ENCODE measurements at regions not wholly inside any gene's neighbourhood (a gene's known extent, or its start where the extent isn't known, plus 50 kb on each side); places are given as distances from the start of the nearest gene placed in this dataset.

DNA sequence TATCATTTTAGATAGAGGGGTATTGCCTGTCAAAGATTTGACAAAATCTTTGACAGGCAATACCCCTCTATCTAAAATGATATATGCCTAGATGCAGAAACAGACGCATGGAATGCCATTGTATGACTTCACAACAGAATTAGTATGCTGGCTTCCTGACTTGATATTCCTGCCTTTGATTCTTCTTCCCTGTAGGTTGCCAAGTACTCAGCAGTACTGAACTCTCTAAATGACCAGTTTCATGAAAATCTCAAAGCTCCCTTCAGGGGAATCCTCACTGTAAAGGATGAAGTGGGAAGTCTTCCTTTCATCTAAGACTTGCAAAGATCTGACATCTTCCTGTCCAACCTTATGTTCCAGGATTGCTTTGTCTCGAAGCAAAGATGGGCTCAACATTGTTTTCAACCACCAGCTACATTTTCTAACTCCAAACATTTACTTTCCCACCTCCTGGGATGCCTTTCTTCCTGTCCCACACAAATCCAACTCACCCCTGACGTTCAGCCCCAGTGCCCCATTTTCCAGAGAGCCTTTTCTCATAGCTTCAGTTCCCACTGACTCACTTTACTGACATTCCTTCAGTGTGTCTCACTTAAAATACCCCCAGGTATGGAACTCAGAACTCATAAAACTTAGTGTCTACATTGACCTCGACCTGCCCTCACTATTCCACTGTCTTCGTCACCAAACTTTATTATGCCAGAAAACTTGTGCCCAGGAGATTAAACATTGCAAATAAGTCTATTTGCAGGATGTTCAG lies 67.3 kb upstream of the KCNJ6 start:
- TF ChIP-seq, protein P1, sequence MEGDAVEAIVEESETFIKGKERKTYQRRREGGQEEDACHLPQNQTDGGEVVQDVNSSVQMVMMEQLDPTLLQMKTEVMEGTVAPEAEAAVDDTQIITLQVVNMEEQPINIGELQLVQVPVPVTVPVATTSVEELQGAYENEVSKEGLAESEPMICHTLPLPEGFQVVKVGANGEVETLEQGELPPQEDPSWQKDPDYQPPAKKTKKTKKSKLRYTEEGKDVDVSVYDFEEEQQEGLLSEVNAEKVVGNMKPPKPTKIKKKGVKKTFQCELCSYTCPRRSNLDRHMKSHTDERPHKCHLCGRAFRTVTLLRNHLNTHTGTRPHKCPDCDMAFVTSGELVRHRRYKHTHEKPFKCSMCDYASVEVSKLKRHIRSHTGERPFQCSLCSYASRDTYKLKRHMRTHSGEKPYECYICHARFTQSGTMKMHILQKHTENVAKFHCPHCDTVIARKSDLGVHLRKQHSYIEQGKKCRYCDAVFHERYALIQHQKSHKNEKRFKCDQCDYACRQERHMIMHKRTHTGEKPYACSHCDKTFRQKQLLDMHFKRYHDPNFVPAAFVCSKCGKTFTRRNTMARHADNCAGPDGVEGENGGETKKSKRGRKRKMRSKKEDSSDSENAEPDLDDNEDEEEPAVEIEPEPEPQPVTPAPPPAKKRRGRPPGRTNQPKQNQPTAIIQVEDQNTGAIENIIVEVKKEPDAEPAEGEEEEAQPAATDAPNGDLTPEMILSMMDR (IDR thresholded peaks at IDR 0.05; ENCODE audit: low read length, missing control alignments): no peak
- DNase-seq (ENCODE audit: low read depth): no peak
- H3K4me3 ChIP-seq (replicated peaks; ENCODE audit: low read depth, low read length): no peak overlapping the region

DNA sequence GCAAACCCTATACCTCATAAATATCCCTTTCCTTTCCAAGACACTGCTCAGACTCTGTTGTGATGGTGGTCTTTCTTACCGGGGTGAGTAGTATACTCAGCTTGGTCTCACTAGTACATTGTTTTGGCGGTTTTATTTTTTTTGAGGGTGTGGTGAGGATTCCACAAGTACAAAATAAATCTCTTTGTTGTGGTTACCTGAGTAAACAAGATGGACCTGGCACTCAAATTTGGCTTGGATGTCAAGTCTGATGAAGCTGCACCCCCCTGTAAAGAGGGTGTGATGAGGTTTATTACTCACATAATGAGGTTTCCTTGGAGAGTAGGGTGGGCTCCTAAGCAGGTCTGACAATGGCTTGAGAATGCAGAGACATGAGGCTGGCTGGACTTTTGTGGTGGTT lies 68.2 kb upstream of the KCNJ6 start:
- no peak overlapping the region for H3K4me3 ChIP-seq (replicated peaks; ENCODE audit: low read depth, low read length)
- TF ChIP-seq, protein P1 (IDR thresholded peaks at IDR 0.05; ENCODE audit: low read length, missing control alignments): no peak
- no peak for DNase-seq (ENCODE audit: low read depth)

DNA sequence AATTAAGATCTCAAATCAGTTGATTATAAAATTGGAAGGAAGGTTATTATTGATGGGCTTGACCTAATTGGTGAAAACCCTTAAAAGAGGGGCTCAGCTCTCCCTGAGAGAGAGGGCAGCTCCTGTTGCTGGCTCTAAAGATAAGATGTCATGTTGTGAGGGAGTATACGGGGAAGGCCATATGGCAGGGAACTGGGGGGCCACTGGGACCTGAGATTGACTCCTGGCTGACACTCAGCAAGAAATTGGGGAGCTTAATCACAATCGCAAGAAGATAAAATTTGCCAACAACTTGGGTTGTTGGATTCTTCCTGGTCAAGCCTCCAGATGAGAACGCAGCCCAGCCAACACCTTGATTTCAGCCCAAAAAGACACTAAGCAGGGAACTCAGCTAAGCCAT lies 69.7 kb upstream of the KCNJ6 start:
- H3K4me3 ChIP-seq (replicated peaks; ENCODE audit: low read depth, low read length): no peak overlapping the region
- TF ChIP-seq, protein P1 (IDR thresholded peaks at IDR 0.05; ENCODE audit: low read length, missing control alignments): no peak
- no peak for DNase-seq (ENCODE audit: low read depth)

DNA sequence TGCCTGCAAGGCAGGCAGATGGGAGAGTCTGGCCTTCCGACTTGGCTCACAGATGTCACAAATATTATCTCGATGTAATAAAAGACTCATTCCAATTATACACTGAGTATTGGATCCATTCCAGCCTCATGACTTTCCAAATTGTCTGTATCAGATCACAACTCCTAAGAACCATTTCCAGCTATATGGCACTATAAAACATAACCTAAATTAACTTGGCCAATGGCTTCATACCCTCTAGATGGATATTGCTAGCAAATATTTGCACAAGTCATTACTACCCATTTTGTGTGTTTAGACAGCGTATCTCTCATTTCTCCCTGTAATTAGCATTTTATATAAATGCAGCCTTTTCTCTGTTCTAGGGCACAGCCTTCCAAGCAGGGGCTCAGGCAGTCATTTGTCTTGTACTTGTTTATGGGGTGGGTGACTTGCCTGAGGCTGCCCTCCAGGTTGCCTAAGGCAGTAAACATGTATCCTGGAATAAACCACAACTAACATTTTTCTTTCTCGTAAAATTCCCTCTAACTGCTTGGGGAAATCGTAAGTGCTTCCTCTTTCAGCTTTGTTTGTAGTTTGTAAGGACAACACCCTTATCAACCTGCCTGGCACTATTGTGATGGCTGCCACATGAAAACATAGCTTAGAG lies 70.6 kb upstream of the KCNJ6 start:
- DNase-seq (ENCODE audit: low read depth): no peak
- TF ChIP-seq, protein P1 (IDR thresholded peaks at IDR 0.05; ENCODE audit: low read length, missing control alignments): no peak
- no peak overlapping the region for H3K4me3 ChIP-seq (replicated peaks; ENCODE audit: low read depth, low read length)

DNA sequence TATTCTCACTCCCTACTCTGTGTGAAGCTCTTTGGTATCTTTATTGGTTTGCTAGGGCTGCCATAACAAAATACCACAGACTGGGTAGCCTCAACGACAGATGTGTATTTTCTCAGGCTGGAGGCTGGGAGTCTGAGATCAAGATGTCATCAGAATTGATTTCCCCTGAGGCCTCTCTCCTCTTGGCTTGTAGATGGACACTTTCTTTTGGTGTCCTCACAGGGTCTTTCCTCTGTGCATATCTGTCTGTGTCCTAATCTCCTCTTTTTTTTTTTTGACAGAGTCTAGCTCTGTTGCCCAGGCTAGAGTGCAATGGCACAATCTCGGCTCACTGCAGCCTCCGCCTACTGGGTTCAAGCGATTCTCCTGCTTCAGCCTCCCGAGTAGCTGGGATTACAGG lies 71.4 kb upstream of the KCNJ6 start:
- TF ChIP-seq, protein P1 (IDR thresholded peaks at IDR 0.05; ENCODE audit: low read length, missing control alignments): no peak
- H3K4me3 ChIP-seq (replicated peaks; ENCODE audit: low read depth, low read length): no peak overlapping the region
- no peak for DNase-seq (ENCODE audit: low read depth)

DNA sequence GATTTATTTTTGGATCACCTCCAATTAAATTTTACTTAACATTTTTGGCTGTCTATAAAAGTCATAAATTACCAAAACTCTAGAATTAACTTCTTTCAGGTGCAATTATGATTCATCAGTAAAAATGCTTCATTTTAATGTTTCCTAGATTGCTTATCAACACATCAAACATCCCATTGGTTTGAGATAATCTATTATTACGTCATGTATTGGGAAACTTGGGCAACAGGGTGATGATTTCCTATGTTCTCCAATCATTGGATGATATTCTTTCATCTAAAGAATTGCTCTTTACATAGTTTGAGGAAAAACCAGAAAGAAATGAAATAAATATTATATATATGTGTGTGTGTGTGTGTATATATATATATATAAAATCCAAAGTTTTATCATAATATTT lies 76.8 kb upstream of the KCNJ6 start:
- no peak overlapping the region for H3K4me3 ChIP-seq (replicated peaks; ENCODE audit: low read depth, low read length)
- TF ChIP-seq, protein P1 (IDR thresholded peaks at IDR 0.05; ENCODE audit: low read length, missing control alignments): no peak

More for the DNA sequence above, 76.8 kb upstream of the KCNJ6 start:
- DNase-seq (ENCODE audit: low read depth): no peak

Measured in fibroblast of pulmonary artery (primary cell).